ENCODE measurements at regions not wholly inside any gene's neighbourhood (a gene's known extent, or its start where the extent isn't known, plus 50 kb on each side); places are given as distances from the start of the nearest gene placed in this dataset.

DNA sequence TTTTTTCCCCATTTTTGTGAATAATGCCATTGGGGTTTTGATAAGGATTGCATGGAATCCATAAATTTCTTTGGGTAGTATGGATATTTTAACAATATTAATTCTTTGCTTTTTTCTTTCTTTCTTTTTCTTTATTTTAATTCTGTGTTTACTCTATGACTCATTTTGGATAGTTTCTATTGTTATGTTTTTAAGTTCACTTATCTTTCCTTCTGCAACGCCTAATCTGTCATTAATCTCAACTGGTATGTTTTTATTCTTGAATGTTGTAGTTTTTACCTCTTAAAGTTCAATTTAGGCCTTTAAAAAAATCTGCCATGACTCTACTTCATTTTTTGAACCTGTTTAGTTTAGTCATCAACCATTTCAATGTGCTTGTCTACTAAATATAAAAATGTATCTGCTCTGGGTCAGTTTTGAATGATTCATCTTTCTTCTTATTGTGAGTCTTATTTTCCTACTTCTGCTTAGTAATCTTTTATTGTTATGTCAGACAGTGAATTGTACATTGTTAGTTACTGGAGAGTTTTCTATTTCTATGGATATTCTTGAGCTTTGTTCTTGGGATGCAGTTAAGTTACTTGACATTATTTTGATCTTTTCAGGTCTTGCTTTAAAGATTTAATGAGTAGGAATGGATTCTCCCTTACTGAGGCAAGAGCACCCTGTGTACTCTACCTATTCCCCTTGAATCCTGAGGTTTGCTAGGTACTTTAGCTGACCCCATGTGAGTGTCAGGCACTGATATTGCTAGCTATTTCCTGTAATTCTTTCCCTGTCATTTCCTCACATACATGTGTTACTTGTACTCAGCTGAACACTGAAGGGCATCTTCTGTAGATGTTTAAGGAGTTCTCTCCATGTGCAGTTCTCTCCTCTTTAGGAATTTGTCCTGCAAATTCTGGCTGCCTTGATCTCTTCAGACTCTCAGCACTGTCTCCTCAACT, 104.2 kb downstream of the TFAP2B start:
- TF ChIP-seq ZNF565 (CRISPR knock-in tag; conservative IDR thresholded peaks at IDR 0.05; ENCODE audit: low read depth) (no peak), ISL1 (CRISPR knock-in tag; IDR thresholded peaks at IDR 0.05) (peak; percentile 74), ZFP3 (CRISPR knock-in tag; IDR thresholded peaks at IDR 0.05) (no peak), ZNF8 (CRISPR knock-in tag; IDR thresholded peaks at IDR 0.05) (no peak)
- no peak for ATAC-seq

DNA sequence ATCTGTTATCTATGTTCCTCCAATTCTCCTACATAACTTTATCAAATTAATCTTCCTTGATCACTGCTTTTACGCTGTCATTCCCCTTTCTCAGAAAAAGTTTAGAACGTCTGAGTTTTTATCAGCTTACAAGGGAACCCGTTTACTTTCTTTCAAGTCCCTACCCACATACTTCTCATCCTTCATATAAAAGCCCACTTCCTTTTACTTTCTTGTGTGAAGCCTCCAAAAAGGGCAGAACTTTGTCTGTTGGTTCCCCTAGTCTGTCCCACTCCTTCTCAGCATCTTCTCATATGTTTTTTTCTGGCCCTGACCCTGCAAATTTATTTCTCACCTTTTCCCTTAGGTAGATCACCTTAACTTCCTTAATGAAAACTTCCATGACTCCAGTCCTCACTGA, 106.1 kb downstream of the TFAP2B start:
- ATAC-seq = no peak
- no peak for TF ChIP-seq OSR1 (CRISPR knock-in tag; IDR thresholded peaks at IDR 0.05)

DNA sequence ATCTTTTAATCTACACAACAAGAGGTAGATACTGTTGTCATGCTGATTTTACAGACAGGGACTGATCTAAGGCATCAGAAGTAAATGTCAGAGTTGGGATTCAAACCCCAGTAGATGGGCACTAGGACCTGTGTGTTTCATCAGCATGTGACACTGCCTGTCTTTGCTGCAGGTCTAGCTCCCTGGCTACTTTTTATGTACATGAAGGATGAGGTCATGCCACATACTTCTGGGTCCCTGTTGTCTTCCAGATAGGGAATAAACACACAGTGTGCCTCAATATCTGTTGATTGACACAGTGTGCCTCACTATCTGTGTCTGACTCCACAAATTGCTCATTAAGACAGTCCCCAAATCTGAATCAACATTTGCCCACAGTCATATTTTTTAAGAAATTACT, 106.9 kb downstream of the TFAP2B start:
- ATAC-seq = no peak

DNA sequence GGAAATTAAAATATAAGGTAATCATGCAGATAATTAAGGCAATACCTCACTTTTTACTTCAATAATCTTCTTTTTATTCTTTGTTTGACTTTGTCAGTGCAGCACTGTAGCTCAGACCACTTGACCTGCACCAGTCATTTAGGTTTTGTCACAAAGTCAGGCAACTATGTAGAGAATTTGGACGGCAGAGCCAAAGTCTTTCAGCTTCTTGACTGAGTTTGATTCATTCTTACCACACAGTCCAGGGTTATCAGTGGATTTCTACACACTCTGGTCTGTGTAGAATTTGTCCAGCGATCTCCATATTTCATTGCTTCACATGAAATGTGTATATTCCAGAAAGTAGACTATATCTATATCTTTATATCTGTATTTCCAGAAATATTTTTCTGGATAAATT, 107.3 kb downstream of the TFAP2B start:
- no peak for TF ChIP-seq ZC3H10 (CRISPR knock-in tag; IDR thresholded peaks at IDR 0.05)
- no peak for TF ChIP-seq ZFP30 (CRISPR knock-in tag; IDR thresholded peaks at IDR 0.05)
- TF ChIP-seq, protein P1, sequence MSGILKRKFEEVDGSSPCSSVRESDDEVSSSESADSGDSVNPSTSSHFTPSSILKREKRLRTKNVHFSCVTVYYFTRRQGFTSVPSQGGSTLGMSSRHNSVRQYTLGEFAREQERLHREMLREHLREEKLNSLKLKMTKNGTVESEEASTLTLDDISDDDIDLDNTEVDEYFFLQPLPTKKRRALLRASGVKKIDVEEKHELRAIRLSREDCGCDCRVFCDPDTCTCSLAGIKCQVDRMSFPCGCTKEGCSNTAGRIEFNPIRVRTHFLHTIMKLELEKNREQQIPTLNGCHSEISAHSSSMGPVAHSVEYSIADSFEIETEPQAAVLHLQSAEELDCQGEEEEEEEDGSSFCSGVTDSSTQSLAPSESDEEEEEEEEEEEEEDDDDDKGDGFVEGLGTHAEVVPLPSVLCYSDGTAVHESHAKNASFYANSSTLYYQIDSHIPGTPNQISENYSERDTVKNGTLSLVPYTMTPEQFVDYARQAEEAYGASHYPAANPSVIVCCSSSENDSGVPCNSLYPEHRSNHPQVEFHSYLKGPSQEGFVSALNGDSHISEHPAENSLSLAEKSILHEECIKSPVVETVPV (CRISPR knock-in tag; IDR thresholded peaks at IDR 0.05) = no peak
- no peak for TF ChIP-seq GLIS3 (CRISPR knock-in tag; IDR thresholded peaks at IDR 0.05)
- TF ChIP-seq CSDC2 (CRISPR knock-in tag; IDR thresholded peaks at IDR 0.05) = no peak
- no peak for TF ChIP-seq ZNF565 (CRISPR knock-in tag; conservative IDR thresholded peaks at IDR 0.05; ENCODE audit: low read depth)
- TF ChIP-seq ESRRG (CRISPR knock-in tag; IDR thresholded peaks at IDR 0.05) = no peak
- TF ChIP-seq ZNF70 (CRISPR knock-in tag; IDR thresholded peaks at IDR 0.05) = no peak
- TF ChIP-seq TOX (CRISPR knock-in tag; IDR thresholded peaks at IDR 0.05; ENCODE audit: borderline replicate concordance) = no peak
- TF ChIP-seq, protein P2, sequence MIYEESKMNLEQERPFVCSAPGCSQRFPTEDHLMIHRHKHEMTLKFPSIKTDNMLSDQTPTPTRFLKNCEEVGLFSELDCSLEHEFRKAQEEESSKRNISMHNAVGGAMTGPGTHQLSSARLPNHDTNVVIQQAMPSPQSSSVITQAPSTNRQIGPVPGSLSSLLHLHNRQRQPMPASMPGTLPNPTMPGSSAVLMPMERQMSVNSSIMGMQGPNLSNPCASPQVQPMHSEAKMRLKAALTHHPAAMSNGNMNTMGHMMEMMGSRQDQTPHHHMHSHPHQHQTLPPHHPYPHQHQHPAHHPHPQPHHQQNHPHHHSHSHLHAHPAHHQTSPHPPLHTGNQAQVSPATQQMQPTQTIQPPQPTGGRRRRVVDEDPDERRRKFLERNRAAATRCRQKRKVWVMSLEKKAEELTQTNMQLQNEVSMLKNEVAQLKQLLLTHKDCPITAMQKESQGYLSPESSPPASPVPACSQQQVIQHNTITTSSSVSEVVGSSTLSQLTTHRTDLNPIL (CRISPR knock-in tag; IDR thresholded peaks at IDR 0.05; ENCODE audit: low read depth) = no peak
- no peak for TF ChIP-seq BACH2 (CRISPR knock-in tag; IDR thresholded peaks at IDR 0.05; ENCODE audit: borderline replicate concordance)
- no peak for TF ChIP-seq OSR1 (CRISPR knock-in tag; IDR thresholded peaks at IDR 0.05)
- TF ChIP-seq, protein P3, sequence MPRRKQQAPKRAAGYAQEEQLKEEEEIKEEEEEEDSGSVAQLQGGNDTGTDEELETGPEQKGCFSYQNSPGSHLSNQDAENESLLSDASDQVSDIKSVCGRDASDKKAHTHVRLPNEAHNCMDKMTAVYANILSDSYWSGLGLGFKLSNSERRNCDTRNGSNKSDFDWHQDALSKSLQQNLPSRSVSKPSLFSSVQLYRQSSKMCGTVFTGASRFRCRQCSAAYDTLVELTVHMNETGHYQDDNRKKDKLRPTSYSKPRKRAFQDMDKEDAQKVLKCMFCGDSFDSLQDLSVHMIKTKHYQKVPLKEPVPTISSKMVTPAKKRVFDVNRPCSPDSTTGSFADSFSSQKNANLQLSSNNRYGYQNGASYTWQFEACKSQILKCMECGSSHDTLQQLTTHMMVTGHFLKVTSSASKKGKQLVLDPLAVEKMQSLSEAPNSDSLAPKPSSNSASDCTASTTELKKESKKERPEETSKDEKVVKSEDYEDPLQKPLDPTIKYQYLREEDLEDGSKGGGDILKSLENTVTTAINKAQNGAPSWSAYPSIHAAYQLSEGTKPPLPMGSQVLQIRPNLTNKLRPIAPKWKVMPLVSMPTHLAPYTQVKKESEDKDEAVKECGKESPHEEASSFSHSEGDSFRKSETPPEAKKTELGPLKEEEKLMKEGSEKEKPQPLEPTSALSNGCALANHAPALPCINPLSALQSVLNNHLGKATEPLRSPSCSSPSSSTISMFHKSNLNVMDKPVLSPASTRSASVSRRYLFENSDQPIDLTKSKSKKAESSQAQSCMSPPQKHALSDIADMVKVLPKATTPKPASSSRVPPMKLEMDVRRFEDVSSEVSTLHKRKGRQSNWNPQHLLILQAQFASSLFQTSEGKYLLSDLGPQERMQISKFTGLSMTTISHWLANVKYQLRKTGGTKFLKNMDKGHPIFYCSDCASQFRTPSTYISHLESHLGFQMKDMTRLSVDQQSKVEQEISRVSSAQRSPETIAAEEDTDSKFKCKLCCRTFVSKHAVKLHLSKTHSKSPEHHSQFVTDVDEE (CRISPR knock-in tag; IDR thresholded peaks at IDR 0.05) = no peak
- TF ChIP-seq, protein P4, sequence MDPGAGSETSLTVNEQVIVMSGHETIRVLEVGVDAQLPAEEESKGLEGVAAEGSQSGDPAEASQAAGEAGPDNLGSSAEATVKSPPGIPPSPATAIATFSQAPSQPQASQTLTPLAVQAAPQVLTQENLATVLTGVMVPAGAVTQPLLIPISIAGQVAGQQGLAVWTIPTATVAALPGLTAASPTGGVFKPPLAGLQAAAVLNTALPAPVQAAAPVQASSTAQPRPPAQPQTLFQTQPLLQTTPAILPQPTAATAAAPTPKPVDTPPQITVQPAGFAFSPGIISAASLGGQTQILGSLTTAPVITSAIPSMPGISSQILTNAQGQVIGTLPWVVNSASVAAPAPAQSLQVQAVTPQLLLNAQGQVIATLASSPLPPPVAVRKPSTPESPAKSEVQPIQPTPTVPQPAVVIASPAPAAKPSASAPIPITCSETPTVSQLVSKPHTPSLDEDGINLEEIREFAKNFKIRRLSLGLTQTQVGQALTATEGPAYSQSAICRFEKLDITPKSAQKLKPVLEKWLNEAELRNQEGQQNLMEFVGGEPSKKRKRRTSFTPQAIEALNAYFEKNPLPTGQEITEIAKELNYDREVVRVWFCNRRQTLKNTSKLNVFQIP (CRISPR knock-in tag; IDR thresholded peaks at IDR 0.05; ENCODE audit: borderline replicate concordance, low read depth) = no peak
- no peak for TF ChIP-seq RARB (CRISPR knock-in tag; IDR thresholded peaks at IDR 0.05)
- ATAC-seq = no peak

More for the DNA sequence above, 106.9 kb downstream of the TFAP2B start:
- TF ChIP-seq, protein P2 (CRISPR knock-in tag; IDR thresholded peaks at IDR 0.05; ENCODE audit: low read depth) = no peak
- TF ChIP-seq, protein P5, sequence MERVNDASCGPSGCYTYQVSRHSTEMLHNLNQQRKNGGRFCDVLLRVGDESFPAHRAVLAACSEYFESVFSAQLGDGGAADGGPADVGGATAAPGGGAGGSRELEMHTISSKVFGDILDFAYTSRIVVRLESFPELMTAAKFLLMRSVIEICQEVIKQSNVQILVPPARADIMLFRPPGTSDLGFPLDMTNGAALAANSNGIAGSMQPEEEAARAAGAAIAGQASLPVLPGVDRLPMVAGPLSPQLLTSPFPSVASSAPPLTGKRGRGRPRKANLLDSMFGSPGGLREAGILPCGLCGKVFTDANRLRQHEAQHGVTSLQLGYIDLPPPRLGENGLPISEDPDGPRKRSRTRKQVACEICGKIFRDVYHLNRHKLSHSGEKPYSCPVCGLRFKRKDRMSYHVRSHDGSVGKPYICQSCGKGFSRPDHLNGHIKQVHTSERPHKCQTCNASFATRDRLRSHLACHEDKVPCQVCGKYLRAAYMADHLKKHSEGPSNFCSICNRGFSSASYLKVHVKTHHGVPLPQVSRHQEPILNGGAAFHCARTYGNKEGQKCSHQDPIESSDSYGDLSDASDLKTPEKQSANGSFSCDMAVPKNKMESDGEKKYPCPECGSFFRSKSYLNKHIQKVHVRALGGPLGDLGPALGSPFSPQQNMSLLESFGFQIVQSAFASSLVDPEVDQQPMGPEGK (CRISPR knock-in tag; IDR thresholded peaks at IDR 0.05; ENCODE audit: borderline replicate concordance) = no peak
- TF ChIP-seq ZNF70 (CRISPR knock-in tag; IDR thresholded peaks at IDR 0.05) (no peak), ARNTL (CRISPR knock-in tag; IDR thresholded peaks at IDR 0.05; ENCODE audit: borderline replicate concordance, low read depth) (no peak), ESRRG (CRISPR knock-in tag; IDR thresholded peaks at IDR 0.05) (no peak), GLIS3 (CRISPR knock-in tag; IDR thresholded peaks at IDR 0.05) (no peak), RARB (CRISPR knock-in tag; IDR thresholded peaks at IDR 0.05) (no peak), ZC3H10 (CRISPR knock-in tag; IDR thresholded peaks at IDR 0.05) (no peak), ZNF8 (CRISPR knock-in tag; IDR thresholded peaks at IDR 0.05) (no peak), ZFP30 (CRISPR knock-in tag; IDR thresholded peaks at IDR 0.05) (no peak)
- TF ChIP-seq, protein P4 (CRISPR knock-in tag; IDR thresholded peaks at IDR 0.05; ENCODE audit: borderline replicate concordance, low read depth) = no peak

Data from SK-N-SH treated with all-trans-retinoic acid at 6 μM for 48 hours (cell line).